ENCODE measurements at regions not wholly inside any gene's neighbourhood (a gene's known extent, or its start where the extent isn't known, plus 50 kb on each side); places are given as distances from the start of the nearest gene placed in this dataset.

- TF ChIP-seq CTCF (IDR thresholded peaks at IDR 0.05) (no peak), POLR2A (IDR thresholded peaks at IDR 0.05) (no peak)
Observed at GRCh38 chr5:161042443-161042842, 190.4 kb upstream of the ATP10B start.
